ENCODE measurements at regions not wholly inside any gene's neighbourhood (a gene's known extent, or its start where the extent isn't known, plus 50 kb on each side); places are given as distances from the start of the nearest gene placed in this dataset.

DNA sequence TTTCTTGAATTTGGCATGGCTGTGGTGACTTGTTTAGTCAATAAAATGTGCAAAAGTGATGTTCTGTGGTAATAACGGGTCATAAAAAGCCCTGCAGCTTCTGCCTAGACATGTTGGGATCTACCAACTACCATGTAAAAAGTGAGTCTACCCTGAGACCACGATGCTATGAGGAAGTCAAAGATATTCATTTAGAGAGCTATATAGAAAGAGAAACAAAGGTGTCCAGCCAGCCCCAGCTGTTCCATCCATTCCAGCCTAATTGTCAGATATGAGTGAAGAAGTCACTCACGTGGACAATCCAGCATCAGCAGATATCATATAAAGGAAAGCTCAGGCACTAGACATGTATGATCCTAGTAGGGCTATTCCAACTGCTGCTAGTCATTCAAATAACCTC is 117.2 kb upstream of the SSTR1 start:
- H3K27me3 ChIP-seq, result no peaks in the 10 kb centered on the region
- ATAC-seq (no peak), DNase-seq (no peak)
- no peak overlapping the region for H3K4me3 ChIP-seq
- TF ChIP-seq, protein P1, sequence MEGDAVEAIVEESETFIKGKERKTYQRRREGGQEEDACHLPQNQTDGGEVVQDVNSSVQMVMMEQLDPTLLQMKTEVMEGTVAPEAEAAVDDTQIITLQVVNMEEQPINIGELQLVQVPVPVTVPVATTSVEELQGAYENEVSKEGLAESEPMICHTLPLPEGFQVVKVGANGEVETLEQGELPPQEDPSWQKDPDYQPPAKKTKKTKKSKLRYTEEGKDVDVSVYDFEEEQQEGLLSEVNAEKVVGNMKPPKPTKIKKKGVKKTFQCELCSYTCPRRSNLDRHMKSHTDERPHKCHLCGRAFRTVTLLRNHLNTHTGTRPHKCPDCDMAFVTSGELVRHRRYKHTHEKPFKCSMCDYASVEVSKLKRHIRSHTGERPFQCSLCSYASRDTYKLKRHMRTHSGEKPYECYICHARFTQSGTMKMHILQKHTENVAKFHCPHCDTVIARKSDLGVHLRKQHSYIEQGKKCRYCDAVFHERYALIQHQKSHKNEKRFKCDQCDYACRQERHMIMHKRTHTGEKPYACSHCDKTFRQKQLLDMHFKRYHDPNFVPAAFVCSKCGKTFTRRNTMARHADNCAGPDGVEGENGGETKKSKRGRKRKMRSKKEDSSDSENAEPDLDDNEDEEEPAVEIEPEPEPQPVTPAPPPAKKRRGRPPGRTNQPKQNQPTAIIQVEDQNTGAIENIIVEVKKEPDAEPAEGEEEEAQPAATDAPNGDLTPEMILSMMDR (IDR thresholded peaks at IDR 0.05), result no peak
- no peak overlapping the region for H3K27ac ChIP-seq
- intact Hi-C loops (cut with DNase I), result no loop called here
- no peaks in the 10 kb centered on the region for H3K36me3 ChIP-seq
- H3K4me1 ChIP-seq, result no peaks in the 10 kb centered on the region
- peaks cover 0 to 37% (median 13%) of the 10 kb centered on the region in 11 donors for H3K9me3 ChIP-seq
- 52 to 64% methylated on average over 3 of the region's 3 CpGs for WGBS, 2 donors

DNA sequence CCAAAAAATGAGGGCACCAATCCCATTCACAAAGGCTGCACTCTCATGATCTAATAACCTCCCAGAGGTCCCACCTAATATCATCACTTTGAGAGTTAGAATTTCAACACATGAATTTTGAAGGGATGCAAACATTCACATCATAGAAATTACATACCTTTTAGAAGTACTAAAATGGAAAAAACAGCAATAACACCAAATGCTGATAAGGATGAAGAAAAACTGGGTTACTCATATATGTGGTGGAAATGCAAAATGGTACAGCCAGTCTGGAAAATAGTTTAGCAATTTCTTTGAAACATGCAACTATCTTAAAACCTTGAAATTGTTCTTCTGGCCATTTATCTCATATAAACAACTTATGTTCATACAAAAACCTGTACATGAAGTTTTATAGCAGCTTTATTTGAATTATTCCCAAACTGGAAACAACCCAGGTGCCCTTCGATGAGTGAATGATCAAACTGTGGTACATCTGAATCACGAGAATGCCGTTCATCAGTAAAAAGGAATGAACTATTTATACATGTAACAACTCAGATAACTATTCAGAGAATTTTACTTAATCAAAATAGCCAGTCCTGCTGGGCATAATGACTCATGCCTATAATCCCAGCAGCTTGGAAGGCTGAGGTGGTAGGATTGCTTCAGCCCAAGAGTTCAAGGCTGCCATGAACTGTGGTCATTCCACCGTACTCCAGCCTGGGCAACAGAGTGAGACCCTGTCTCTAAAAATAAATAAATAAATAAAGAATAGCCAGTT is 109.4 kb upstream of the SSTR1 start:
- H3K27me3 ChIP-seq, result no peaks in the 10 kb centered on the region
- H3K4me3 ChIP-seq, result no peak overlapping the region
- WGBS, 2 donors, result 78 to 81% methylated on average over 4 of the region's 4 CpGs
- intact Hi-C loops (cut with DNase I), result no loop called here
- H3K36me3 ChIP-seq, result no peaks in the 10 kb centered on the region
- no peak overlapping the region for H3K27ac ChIP-seq
- DNase-seq (no peak), ATAC-seq (no peak)
- TF ChIP-seq, protein P1 (IDR thresholded peaks at IDR 0.05), result no peak
- peaks cover 0 to 55% (median 13%) of the 10 kb centered on the region in 11 donors for H3K9me3 ChIP-seq
- no peaks in the 10 kb centered on the region for H3K4me1 ChIP-seq

- TF ChIP-seq, protein P1 (IDR thresholded peaks at IDR 0.05), result no peak
- H3K4me3 ChIP-seq, result no peak overlapping the region
- peaks cover 0 to 32% (median 7%) of the 10 kb centered on the region in 11 donors for H3K9me3 ChIP-seq
- intact Hi-C loops (cut with DNase I), result no loop called here
- no peaks in the 10 kb centered on the region for H3K27me3 ChIP-seq
- no peak overlapping the region for H3K27ac ChIP-seq
- WGBS, 2 donors, result 0% methylated on average over 1 of the region's 1 CpG
- DNase-seq (no peak), ATAC-seq (no peak)
- H3K4me1 ChIP-seq, result no peaks in the 10 kb centered on the region
- no peaks in the 10 kb centered on the region for H3K36me3 ChIP-seq
Measured at GRCh38 chr14:38101679-38102078, 106.0 kb upstream of the SSTR1 start.

DNA sequence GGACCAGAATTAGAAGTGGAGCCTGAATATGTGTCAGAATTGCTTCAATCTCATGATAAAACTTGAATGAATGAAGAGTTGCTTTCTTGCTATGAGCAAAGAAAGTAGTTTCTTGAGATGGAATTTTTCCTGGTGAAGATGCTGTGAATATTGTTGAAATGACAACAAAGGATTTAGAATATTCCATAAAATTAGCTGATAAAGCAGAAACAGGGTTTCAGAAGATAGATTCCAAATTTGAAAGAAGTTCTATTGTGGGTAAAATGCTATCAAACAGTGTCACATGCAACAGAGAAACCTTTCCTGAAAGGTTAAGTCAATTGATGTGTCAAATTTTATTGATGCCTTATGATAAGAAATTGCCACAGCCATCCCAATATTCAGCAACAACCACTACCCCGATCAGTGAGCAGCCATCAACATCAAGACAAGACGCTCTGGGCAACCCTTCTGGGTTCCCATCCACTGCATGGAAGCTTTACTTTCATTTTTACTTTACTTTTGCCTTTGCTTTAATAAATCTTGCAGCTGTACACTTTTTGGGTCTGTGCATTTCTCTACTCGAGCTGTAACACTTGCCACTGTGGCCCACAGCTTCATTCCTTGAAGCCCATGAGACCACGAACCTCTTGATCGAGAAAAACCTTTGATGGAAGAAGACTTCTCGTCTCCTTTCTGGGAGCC is 104.0 kb upstream of the SSTR1 start:
- DNase-seq (no peak), ATAC-seq (no peak)
- H3K4me1 ChIP-seq, result no peaks in the 10 kb centered on the region
- no peak overlapping the region for H3K4me3 ChIP-seq
- H3K27me3 ChIP-seq, result no peaks in the 10 kb centered on the region
- H3K27ac ChIP-seq, result no peak overlapping the region
- no peaks in the 10 kb centered on the region for H3K36me3 ChIP-seq
- intact Hi-C loops (cut with DNase I), result no loop called here
- WGBS, 2 donors, result 67 to 78% methylated on average over 6 of the region's 6 CpGs
- TF ChIP-seq, protein P1 (IDR thresholded peaks at IDR 0.05), result no peak
- H3K9me3 ChIP-seq, result peaks cover 0 to 17% (median 7%) of the 10 kb centered on the region in 11 donors

All from heart right ventricle (tissue), 16 donors.